ENCODE measurements at regions not wholly inside any gene's neighbourhood (a gene's known extent, or its start where the extent isn't known, plus 50 kb on each side); places are given as distances from the start of the nearest gene placed in this dataset.

DNA sequence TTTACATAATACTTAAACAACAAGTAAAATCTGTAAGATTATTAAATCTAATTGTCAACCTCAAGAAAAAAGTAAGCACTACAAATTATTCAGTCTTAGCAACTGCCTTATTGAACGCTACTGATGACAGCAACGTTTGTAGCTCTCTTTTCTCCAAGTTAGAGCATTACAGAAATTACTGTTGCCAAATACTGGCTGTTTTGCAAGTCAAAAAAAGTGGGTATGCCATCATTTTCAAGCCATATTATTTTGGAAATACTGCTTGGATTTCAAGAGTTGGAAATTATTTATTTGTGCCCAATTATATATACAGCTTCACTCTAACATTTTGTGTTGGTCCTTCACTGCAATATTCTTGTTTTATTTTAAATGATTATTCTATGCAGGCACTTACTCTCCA, 221.7 kb downstream of the CXXC4 start:
- TF ChIP-seq, protein P1, sequence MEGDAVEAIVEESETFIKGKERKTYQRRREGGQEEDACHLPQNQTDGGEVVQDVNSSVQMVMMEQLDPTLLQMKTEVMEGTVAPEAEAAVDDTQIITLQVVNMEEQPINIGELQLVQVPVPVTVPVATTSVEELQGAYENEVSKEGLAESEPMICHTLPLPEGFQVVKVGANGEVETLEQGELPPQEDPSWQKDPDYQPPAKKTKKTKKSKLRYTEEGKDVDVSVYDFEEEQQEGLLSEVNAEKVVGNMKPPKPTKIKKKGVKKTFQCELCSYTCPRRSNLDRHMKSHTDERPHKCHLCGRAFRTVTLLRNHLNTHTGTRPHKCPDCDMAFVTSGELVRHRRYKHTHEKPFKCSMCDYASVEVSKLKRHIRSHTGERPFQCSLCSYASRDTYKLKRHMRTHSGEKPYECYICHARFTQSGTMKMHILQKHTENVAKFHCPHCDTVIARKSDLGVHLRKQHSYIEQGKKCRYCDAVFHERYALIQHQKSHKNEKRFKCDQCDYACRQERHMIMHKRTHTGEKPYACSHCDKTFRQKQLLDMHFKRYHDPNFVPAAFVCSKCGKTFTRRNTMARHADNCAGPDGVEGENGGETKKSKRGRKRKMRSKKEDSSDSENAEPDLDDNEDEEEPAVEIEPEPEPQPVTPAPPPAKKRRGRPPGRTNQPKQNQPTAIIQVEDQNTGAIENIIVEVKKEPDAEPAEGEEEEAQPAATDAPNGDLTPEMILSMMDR (IDR thresholded peaks at IDR 0.05; ENCODE audit: insufficient read depth, low read depth, low read length), result no peak
- no peak for TF ChIP-seq EZH2 (IDR thresholded peaks at IDR 0.05; ENCODE audit: insufficient read depth, low read length)
